ENCODE measurements at regions not wholly inside any gene's neighbourhood (a gene's known extent, or its start where the extent isn't known, plus 50 kb on each side); places are given as distances from the start of the nearest gene placed in this dataset.
A peak's percentile ranks its signal among the peaks of the same experiment; 100 is the strongest.

- TF ChIP-seq, protein P1, sequence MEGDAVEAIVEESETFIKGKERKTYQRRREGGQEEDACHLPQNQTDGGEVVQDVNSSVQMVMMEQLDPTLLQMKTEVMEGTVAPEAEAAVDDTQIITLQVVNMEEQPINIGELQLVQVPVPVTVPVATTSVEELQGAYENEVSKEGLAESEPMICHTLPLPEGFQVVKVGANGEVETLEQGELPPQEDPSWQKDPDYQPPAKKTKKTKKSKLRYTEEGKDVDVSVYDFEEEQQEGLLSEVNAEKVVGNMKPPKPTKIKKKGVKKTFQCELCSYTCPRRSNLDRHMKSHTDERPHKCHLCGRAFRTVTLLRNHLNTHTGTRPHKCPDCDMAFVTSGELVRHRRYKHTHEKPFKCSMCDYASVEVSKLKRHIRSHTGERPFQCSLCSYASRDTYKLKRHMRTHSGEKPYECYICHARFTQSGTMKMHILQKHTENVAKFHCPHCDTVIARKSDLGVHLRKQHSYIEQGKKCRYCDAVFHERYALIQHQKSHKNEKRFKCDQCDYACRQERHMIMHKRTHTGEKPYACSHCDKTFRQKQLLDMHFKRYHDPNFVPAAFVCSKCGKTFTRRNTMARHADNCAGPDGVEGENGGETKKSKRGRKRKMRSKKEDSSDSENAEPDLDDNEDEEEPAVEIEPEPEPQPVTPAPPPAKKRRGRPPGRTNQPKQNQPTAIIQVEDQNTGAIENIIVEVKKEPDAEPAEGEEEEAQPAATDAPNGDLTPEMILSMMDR (conservative IDR thresholded peaks at IDR 0.05 in 1 of 2, IDR thresholded peaks at IDR 0.05 in 1 of 2; ENCODE audit: low read depth in 1 of 2, low read length in 2 of 2): peak; percentile 30 to 57
- no peak for TF ChIP-seq EZH2 (IDR thresholded peaks at IDR 0.05; ENCODE audit: low read length, missing control alignments)
- no peak overlapping the region for H3K27ac ChIP-seq (ENCODE audit: insufficient read depth, low read length)
- peak; percentile 52 to 61 for DNase-seq (ENCODE audit: low read depth in 2 of 2)
Measured at GRCh38 chr12:19572920-19573558, 133.7 kb downstream of the AEBP2 start.

DNA sequence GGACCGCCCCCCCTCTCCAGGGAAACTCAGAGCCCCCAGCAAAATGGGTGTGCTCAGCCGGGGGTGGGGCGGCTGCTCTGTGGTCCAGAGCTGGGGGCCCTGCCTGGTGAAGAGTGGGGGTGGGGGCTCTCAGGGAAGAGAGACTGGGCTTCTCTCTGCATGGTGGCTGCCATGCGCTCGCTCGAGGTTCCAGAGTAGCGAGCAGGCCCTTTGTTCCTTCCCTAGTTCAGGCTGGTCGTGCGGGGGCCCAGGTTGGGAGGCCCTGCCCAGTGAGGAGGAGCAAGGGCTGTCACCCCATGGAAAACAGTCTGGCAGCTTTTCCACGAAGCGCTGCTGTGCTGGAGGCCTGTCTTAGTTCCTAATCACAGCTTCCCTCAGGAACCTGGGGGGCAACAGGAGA is 134.6 kb downstream of the AEBP2 start:
- H3K4me3 ChIP-seq (replicated peaks in 1 of 4; ENCODE audit: control extremely low read depth in 1 of 4, insufficient read depth in 1 of 4, low read depth in 3 of 4, low read length in 4 of 4): no peak overlapping the region
- H3K79me2 ChIP-seq (ENCODE audit: control insufficient read depth, insufficient read depth, low read length): no peaks in the 10 kb centered on the region
- H3K9ac ChIP-seq (ENCODE audit: insufficient read depth, low read length): no peak overlapping the region
- H2AFZ ChIP-seq (ENCODE audit: low read length): no peak overlapping the region
- no peak overlapping the region for H3K4me2 ChIP-seq (ENCODE audit: extremely low read depth, insufficient read depth, low read length)
- TF ChIP-seq, protein P1 (conservative IDR thresholded peaks at IDR 0.05 in 1 of 2, IDR thresholded peaks at IDR 0.05 in 1 of 2; ENCODE audit: low read depth in 1 of 2, low read length in 2 of 2): no peak
- TF ChIP-seq EZH2 (IDR thresholded peaks at IDR 0.05; ENCODE audit: low read length, missing control alignments): no peak
- H3K27ac ChIP-seq (ENCODE audit: insufficient read depth, low read length): no peak overlapping the region
- H3K9me3 ChIP-seq (ENCODE audit: control insufficient read depth, insufficient read depth, low read depth, low read length): no peaks in the 10 kb centered on the region
- no peaks in the 10 kb centered on the region for H3K36me3 ChIP-seq (ENCODE audit: control insufficient read depth, insufficient read depth, low read length)
- H3K27me3 ChIP-seq (ENCODE audit: control insufficient read depth, insufficient read depth, low read length): no peaks in the 10 kb centered on the region
- peaks cover 13% of the 10 kb centered on the region for H3K4me1 ChIP-seq (ENCODE audit: control insufficient read depth, extremely low read depth, insufficient read depth, low read length)
- no peaks in the 10 kb centered on the region for H4K20me1 ChIP-seq (ENCODE audit: control insufficient read depth, extremely low read depth, insufficient read depth, low read length)
- DNase-seq (ENCODE audit: low read depth in 2 of 2): no peak

More at GRCh38 chr12:19572920-19573558, 133.7 kb downstream of the AEBP2 start:
- Histone ChIP-seq H3K4me3 (replicated peaks in 1 of 4; ENCODE audit: control extremely low read depth in 1 of 4, insufficient read depth in 1 of 4, low read depth in 3 of 4, low read length in 4 of 4) (no peak overlapping the region), H3K36me3 (ENCODE audit: control insufficient read depth, insufficient read depth, low read length) (no peaks in the 10 kb centered on the region), H4K20me1 (ENCODE audit: control insufficient read depth, extremely low read depth, insufficient read depth, low read length) (no peaks in the 10 kb centered on the region), H3K4me2 (ENCODE audit: extremely low read depth, insufficient read depth, low read length) (no peak overlapping the region), H3K27me3 (ENCODE audit: control insufficient read depth, insufficient read depth, low read length) (no peaks in the 10 kb centered on the region), H3K9me3 (ENCODE audit: control insufficient read depth, insufficient read depth, low read depth, low read length) (no peaks in the 10 kb centered on the region), H2AFZ (ENCODE audit: low read length) (peak overlapping the region; percentile 46), H3K4me1 (ENCODE audit: control insufficient read depth, extremely low read depth, insufficient read depth, low read length) (peaks cover 13% of the 10 kb centered on the region), H3K9ac (ENCODE audit: insufficient read depth, low read length) (no peak overlapping the region), H3K79me2 (ENCODE audit: control insufficient read depth, insufficient read depth, low read length) (no peaks in the 10 kb centered on the region)

DNA sequence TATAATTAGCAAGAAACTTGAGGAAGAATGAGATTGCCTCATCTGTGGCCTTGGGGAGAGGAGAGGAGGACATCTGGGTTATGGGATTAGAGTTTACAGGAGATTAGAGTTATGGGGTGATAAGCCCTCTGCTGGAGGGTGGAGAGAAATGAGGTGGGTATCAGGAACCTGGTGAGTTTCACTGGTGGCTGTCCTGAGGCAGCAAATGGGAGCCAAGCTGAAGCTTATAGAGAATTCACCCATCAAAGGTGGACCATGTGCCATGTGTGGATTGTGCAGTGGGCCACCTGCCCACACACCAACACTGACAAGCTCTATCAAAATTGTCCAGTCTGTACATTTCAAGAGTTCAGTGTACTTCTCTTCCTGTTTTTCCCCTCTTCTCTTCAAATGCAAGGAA is 135.3 kb downstream of the AEBP2 start:
- Histone ChIP-seq H3K4me2 (ENCODE audit: extremely low read depth, insufficient read depth, low read length) (no peak overlapping the region), H3K4me3 (replicated peaks in 1 of 4; ENCODE audit: control extremely low read depth in 1 of 4, insufficient read depth in 1 of 4, low read depth in 3 of 4, low read length in 4 of 4) (no peak overlapping the region), H3K4me1 (ENCODE audit: control insufficient read depth, extremely low read depth, insufficient read depth, low read length) (peaks cover 13% of the 10 kb centered on the region), H4K20me1 (ENCODE audit: control insufficient read depth, extremely low read depth, insufficient read depth, low read length) (no peaks in the 10 kb centered on the region), H3K79me2 (ENCODE audit: control insufficient read depth, insufficient read depth, low read length) (no peaks in the 10 kb centered on the region), H3K27me3 (ENCODE audit: control insufficient read depth, insufficient read depth, low read length) (no peaks in the 10 kb centered on the region), H3K27ac (ENCODE audit: insufficient read depth, low read length) (no peak overlapping the region), H3K9me3 (ENCODE audit: control insufficient read depth, insufficient read depth, low read depth, low read length) (no peaks in the 10 kb centered on the region), H3K36me3 (ENCODE audit: control insufficient read depth, insufficient read depth, low read length) (no peaks in the 10 kb centered on the region), H3K9ac (ENCODE audit: insufficient read depth, low read length) (no peak overlapping the region), H2AFZ (ENCODE audit: low read length) (no peak overlapping the region)
- TF ChIP-seq EZH2 (IDR thresholded peaks at IDR 0.05; ENCODE audit: low read length, missing control alignments): no peak
- TF ChIP-seq, protein P1 (conservative IDR thresholded peaks at IDR 0.05 in 1 of 2, IDR thresholded peaks at IDR 0.05 in 1 of 2; ENCODE audit: low read depth in 1 of 2, low read length in 2 of 2): no peak
- DNase-seq (ENCODE audit: low read depth in 2 of 2): no peak

Data from fibroblast of lung (primary cell).